DMS53 (cell line): ENCODE measurements at regions not wholly inside any gene's neighbourhood (a gene's known extent, or its start where the extent isn't known, plus 50 kb on each side); places are given as distances from the start of the nearest gene placed in this dataset.
"Not testable (repeated sequence)": the region's sequence is repeated elsewhere in the genome, so short reads cannot be mapped to it uniquely, and the experiment has no call there.

Experiments used
- DNase-seq: peaks from one replicate; lab custom pipeline; 2025; lab: John Stamatoyannopoulos, UW

DNA sequence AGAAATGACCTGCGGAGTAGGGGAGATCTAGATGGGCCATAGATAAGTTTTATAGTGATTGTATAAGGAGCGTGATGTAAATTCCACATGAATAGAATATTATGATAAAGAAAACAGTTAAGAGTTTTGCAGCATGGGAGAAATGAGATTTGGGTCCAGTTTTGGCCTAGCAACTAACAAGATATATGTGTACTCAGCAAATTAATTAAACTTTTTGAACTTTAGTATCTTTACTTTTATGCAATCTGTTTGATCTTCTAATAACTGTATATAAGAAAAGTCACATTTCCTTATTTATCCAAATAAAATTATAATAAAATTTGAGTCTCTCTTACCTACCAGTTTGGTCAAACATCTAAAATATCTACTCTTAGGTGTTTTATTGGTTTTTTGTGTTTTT lies 1011.8 kb upstream of the NCAM2 start:
- no peak for DNase-seq

DNA sequence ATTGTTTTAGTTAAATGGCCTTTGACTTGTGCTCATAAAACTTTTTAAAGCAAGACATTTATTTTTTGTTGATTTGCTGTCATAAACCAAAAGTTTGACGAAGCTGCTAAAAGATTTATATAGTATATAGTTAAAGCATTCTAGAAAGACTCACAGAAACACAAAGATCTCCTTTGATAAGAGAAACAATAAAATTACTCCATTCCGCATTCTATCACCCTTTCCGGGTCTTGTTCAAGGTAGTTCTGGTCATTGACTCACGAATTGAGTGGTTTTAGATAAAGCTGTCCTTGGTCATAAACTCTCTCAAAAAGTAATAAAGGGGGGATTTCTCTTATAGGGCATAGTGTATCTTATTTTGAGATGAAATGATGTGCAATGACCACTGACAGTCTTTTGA lies 1010.5 kb upstream of the NCAM2 start:
- DNase-seq: no peak

DNA sequence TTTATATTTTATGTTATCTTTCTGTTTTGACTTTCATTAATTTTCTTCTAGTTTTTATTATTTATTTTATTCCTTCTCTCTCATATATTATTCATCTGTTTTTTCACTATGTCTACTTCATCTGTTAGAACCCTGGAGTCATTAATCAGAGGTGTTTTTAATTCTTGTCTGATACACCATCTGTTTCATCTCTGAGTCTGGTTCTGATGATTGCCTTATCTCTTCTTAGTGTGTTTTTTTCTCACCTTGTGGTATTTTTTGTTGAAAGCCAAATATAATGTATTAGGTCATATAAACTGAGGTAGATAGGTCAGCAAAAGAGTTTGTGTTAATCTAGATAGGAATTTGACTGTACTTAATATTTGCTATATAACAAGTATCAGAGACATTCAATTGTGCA lies 1005.7 kb upstream of the NCAM2 start:
- DNase-seq: no peak

DNA sequence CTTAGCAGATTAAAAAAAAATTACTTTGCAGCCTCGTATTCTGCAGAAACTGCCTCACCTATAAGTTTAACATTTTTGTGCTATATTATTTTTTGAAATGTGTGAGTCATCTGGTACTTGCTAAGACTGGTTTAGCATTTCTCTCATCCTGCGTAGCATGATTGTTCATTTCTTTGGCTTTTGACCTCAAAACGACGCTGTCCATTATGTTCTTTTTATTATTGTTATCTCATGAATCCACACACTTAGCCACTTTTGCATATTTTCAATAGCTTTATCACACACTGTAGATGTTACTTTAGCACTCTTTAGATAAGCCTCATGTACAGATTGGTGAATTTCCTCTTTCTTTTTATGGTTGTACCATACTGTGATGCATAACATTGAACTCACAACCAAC lies 1004.9 kb upstream of the NCAM2 start:
- no peak for DNase-seq

DNA sequence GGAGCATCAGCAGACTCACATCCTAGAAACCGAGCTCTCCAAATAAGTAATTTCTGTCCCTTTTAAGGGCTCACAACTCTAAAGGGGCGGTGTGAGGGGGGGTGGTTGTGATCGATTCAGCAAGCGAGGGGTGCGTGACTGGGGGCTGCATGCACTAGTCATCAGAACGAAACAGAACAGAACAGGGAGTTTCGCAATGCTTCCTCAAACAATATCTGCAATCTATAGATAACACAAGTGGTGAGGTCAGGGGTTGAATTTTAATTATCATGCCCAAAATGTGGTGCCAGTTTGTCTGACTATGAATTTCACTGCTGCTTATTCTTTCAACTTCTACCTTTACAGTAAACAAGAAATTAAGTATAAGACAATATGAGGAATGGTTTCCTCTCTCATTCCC lies 1003.0 kb upstream of the NCAM2 start:
- no peak for DNase-seq

DNA sequence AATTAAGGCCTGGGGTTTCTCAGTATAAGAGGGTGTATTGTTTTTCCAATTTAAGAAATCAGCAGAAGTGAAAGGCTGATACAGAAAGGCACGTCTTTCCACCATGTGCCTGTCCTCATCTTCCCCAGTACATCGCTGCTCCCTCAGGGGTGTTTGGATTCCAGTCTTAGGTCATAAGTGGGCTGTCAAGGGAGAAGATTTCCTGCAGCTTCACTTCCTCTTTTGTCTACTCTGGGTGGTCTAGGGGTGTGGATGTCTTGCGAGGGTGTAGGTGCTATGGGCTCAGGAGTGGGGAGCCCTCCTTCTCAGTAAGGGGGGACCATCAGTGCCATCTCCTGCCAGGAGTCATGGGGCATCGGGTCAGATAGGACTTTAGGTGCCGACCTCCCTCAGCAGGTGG lies 999.8 kb upstream of the NCAM2 start:
- no peak for DNase-seq

DNA sequence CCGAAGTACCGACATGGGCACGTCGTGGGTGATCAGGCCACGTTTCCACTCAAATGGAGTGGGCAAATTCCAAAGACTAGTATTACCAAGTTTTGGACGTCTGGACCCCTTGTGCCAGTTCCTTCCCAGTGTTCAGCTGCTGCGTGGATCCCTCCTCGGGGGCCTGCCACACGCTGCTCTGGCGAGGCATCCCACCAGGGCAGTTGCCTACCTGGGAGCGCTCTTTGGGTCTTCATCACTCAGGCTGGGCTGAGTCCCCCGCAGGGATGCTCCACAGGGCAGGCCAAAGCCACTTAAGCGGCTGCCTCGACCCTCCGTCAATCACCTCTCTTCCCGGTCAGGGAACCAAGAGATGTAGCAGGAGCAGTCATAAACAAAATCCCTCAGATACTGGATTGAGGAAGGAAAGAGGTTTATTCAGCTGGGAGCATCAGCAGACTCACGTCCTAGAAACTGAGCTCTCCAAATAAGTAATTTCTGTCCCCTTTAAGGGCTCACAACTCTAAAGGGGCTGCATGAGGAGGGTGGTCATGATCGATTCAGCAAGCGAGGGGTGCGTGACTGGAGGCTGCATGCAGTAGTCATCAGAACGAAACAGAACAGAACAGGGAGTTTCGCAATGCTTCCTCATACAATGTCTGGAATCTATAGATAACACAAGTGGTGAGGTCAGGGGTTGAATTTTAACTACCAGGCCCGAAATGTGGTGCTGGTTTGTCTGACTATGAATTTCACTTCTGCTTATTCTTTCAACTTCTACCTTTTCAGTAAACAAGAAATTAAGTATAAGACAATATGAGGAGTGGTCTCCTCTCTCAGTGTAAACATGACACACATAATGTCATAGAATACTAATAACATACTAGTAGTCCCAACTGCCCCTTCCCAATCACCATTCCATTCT lies 998.6 kb upstream of the NCAM2 start:
- DNase-seq: no peak

DNA sequence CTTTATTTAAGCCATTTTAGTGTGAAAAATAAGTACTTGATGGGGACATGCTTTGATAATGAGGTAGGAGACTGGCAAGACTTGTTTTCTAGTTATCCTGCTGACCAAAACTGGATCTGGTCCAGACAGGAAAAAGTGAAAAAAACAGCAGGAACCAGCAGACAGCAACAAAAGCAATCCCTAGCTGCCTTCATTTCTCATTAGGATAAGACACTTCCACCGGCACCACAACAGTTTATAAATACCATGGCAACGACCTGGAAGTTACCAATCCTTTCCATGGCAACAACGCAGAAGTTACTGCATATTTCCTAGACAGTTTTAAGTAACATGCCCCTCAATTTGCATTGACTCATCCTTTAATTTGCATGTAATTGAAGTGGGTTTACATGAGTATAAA lies 993.8 kb upstream of the NCAM2 start:
- peak; percentile 52 for DNase-seq

DNA sequence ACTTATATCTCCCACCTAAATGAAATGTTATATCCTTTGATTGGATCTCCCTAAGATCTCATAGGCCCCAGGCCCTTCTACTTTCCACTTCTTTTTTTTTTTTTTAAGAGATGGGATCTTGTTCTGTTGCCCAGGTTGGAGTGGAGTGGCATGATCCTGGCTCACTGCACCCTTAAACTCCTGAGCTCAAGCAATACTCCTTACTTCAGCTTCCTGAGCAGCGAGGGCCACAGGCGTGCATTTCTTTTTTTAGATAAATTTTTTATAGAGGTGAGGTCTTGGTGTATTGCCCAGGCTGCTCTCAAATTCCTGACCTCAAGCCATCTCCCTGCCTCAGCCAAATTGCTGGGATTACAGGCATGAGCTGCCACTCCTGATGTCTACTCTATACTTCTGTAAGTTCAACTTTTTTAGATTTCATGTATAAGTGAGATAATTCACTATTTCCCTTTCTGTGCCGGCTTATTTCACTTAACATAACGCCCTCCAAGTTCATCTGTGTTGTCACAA lies 987.5 kb upstream of the NCAM2 start:
- DNase-seq: no peak

DNA sequence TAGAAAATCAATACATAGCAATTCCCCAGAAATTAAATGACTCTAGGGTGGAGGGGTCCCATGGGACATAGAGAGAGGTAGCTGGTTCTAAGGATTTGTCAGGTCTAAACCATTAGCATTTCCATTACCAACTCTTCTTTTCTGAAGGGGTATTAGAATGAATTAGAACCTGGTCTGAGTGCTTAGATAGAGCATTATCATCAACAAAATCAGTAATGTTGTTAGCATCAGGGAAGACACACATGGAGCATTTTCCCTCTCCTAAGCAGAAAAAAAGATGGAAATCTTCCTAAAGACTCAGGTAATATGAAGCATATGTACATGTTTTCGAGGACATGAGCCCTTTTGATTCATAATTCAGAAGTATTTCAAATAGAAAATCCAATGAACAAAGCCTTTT lies 984.4 kb upstream of the NCAM2 start:
- DNase-seq: no peak

DNA sequence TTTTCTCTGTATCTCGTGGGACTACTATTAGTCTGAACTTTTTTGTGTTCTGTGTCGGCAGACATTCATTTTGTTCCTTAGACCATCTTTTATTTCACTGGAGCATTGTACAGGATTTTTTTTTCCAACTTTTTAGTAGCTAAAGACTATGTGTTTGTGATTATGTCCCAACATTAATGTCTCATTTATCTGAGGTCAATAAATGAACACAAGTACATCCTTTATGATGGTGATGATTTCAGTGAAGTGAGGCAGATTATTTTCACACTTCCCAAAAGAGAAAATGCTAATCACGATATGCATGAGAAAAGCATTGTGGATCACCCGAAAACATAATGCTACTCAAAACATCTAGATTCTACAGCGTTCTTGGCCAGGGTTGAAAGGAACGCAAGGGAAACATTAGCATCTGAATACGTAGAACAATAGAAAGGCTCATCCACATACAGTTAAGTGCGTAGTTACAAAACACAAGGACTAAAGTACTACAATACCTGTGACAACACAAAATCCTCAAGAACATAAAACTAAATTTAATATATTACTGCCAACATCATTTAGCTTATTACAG lies 981.7 kb upstream of the NCAM2 start:
- no peak for DNase-seq

DNA sequence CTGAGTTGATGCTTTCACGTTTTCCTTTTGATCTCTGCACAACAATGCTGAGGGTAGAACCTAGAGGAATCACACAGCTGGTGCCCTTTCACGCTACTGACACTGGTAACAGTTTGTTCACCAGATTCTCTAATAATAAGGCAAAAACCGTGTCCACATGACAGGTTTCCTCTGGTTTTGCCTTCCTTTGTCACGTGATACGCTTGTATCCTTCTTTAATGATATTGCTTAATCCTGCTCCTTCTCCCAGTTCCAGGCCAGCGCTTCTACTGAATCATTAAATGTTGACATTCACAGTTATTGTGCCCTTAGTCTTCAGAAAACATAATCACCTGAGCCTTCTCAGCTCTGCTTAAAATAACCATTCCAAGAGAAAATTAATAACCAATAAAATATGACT lies 978.2 kb upstream of the NCAM2 start:
- DNase-seq: peak; percentile 13

DNA sequence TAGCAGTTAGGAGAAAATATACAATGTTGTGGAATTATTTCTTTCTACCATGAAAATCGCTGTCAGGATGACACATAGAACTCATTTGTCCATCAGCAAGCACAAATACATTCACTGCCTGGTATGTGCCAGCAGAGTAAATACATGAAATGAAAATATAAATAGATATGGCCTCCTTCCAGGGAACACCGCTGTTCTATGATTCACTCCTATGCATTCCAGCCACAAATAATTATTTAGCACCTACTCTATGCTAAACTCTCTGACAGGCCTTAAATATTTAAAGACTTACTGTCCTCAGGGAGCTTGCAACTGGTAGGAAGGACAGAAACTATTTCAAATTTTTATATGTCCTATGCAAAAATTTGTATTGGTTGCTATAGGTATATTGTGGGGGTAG lies 975.0 kb upstream of the NCAM2 start:
- no peak for DNase-seq

DNA sequence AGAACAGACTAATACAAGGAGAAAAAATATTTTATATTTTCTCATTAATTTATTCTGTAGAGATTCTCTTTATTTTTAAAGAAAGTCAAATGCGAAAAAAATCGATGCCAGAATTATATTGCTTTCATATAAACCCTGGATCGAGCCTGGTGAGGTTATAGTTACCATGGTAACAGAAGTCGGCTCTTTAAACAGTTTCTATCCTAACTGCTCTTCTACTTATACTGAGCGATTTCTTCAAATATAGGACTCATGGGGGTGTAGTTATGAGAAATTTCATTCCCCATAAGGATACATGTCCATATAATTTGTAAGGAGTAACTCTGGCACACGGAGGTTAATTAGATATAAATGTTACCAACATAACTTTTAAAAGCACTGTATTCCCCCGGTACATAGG lies 973.5 kb upstream of the NCAM2 start:
- DNase-seq: no peak

DNA sequence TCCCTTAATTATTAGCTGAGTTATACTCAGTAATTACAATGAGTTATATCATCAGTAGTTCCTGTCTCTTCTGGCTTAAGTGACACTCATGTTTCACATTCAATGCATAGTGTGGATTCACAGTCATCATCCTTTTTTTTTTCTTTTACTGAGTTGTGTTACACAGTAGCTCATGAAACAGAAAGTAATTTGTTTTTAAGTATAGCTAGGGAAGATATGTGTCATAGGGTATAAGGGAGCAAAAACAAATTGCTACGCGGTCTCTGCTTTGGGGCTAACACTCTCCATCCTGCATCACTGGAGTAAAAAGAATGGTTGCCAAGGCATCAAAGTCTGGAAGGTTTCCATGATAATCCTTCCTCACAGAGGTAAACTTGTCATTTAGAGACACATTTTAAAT lies 971.7 kb upstream of the NCAM2 start:
- no peak for DNase-seq

DNA sequence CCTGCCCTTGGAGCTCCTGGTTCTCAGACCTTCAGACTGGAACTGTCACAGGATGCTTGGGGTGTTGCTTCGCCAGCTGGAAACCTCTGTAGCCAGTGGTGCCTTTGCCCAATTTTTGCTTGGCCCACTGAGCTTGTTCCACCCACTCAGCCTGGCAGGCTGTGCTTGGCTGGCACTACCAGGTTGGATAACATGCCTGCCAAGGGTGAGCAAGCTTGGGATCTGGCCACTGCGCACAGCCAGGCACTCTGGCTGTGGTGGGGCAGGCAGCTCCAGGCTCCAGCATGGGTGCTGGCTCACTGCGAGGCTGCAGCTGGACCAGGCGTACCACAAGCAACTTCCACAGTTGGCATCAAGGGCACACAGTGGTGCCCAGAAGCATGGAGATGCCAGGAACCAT lies 967.8 kb upstream of the NCAM2 start:
- DNase-seq: no peak

DNA sequence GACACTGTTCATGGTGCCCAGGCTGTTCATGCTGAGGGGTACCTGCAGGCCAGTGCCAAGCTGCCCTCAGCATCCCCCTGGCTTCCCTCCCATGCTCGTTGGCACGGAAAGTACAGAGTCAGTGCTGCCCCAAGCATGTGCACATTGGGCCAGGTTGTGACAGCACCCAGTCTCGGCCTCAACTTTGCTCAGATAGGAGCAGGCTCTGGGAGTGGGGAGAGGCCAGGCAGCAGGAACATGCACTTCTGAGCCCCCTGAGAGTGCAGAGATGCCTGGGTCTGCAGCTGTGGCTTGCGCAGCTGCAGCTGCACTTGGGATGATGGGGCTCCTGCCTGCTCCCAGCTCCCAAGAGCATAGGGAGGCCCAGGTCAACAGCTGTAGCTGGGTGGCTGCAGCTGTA lies 966.4 kb upstream of the NCAM2 start:
- no peak for DNase-seq

DNA sequence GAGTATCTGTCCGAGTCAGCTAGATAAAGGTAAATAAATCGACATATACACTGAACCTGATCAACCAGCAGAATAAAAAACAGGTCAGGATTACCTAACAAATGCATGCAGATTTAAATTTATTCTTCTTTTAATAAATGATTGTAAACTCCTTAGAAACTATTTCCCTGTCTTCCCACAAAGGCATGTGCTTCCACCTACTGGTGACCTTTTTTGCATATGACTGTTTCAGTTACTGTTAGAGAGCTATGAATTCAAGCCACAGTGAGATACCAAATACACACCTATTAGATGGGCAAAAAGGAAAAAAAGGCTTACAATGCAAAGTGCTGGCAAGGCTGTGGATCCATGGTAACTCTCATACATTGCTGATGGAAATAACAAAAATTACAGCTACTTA lies 957.4 kb upstream of the NCAM2 start:
- DNase-seq: peak; percentile 34

DNA sequence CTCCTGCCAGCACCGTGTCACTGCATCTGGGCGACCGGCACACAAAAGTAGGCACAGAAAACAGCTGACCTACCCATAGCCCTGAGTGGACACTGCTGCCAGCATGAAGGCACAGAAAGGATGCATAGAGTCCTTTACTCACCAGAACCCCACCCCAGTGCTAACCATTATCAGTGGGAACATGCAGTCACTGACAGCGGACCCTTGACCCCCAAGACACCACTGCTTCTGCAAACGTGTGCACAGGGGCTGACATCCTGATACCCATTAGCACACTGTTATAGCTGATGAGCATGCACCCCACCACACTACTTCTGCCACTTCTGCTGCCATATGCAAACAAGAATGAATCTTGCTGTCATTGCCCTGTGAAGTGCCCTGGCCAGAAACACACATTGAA lies 953.0 kb upstream of the NCAM2 start:
- no peak for DNase-seq

DNA sequence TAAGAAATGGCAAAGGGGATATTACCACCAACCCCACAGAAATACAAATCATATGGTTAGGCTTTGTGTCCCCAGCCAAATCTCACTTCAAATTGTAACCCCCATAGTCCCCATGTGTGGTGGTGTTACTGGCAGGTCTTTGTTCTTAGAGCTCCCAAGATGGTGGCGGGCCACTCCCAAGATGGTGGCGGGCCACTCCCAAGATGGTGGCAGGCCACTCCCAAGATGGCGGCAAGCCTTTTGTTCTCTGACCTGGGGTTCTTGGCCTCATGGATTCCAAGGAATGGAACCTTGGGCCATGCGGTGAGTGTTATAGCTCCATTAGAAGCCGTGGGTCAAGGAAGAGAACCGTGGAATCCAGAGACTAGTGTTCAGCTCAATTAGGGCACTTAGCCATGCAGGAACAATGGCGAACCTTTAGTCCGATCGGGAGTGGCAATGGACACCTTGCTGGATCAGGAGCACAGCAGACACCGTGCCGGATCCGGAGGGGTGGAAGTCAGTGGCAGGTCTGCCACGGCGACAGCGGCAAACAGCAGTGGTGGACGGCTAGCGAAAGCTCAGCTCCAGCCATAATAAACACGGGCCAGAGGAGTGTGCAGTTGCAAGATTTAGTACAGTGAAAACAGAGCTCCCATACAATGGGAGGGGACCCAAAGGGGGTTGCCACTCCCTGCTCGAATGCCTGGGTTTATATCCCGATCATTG lies 949.9 kb upstream of the NCAM2 start:
- DNase-seq: not testable (repeated sequence)

DNA sequence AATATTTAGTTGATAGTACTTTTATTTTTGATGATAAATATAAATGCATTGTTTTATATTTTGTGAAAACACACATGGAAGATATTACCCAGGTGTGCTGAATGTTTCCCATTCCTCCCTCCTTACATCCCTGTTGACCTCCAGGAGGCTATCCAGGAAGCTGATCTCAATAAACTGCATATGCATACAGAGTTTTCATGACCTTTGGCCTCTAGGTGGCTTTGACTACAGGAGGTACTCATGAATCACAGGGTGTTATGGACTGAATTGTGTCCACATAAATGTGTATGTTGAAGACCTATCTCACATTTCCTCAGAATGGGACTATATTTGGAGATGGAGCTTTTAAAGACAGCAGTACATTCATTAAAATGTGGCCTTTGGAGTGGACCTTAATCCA lies 914.9 kb upstream of the NCAM2 start:
- peak; percentile 19 for DNase-seq

DNA sequence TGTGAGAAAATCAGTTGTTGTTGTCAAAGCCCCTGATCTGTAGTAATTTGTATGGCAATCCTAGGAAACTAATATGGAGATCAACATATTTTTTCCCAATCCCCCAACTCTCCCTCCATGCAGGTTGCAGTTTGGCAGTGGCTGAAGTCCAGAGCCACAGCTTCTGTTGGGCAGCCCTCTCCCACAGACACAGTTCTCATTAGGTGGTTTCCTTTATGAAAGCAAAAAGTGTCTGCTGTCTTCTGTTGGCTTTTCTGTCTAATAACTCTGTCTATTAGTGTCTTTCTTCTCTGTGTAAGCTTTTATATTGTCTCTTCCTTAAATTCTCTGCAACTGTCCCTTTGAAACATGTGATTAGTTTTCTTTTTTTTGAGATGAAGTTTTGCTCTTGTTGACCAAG lies 914.3 kb upstream of the NCAM2 start:
- DNase-seq: no peak

DNA sequence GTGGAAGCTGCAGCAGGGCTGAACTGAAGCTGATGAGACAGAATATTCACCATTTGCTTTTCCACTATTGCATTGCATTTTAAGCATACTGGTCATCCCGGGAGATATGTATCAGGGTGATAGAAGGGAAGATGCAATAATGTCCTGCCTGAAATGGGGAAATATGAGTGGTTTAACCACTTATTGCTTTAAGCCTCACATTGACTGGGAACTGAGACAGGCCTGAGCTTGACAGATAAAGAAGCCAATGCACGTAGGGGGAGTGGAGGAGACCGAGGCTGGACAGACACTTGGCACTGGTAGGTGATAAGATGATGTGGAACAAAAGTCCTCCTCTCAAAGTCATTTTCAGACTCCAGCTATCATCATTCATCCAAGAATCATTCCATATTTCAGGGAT lies 911.7 kb upstream of the NCAM2 start:
- DNase-seq: no peak
